ENCODE measurements at regions not wholly inside any gene's neighbourhood (a gene's known extent, or its start where the extent isn't known, plus 50 kb on each side); places are given as distances from the start of the nearest gene placed in this dataset.
"Not testable (repeated sequence)": the region's sequence is repeated elsewhere in the genome, so short reads cannot be mapped to it uniquely, and the experiment has no call there.

GRCh38 chr6:27136978-27137814 is 110.3 kb upstream of the PRSS16 start:
- no peak for DNase-seq (ENCODE audit: low spot score)

- no peak for DNase-seq (ENCODE audit: low spot score)
These were observed 109.1 kb upstream of the PRSS16 start for GRCh38 chr6:27138406-27138805.

GRCh38 chr6:27138837-27139755 is 108.4 kb upstream of the PRSS16 start:
- peak; percentile 45 for DNase-seq (ENCODE audit: low spot score)

- no peak for DNase-seq (ENCODE audit: low spot score)
These were observed 107.5 kb upstream of the PRSS16 start for GRCh38 chr6:27139756-27140579.

GRCh38 chr6:27140999-27141528 is 106.4 kb upstream of the PRSS16 start:
- no peak for DNase-seq (ENCODE audit: low spot score)

GRCh38 chr6:27141529-27142015 is 105.9 kb upstream of the PRSS16 start:
- DNase-seq (ENCODE audit: low spot score) = no peak

GRCh38 chr6:27143020-27143388 is 104.5 kb upstream of the PRSS16 start:
- DNase-seq (ENCODE audit: low spot score) = not testable (repeated sequence)

- DNase-seq (ENCODE audit: low spot score) = no peak
These were observed 104.0 kb upstream of the PRSS16 start for GRCh38 chr6:27143474-27144026.

- DNase-seq (ENCODE audit: low spot score) = no peak
These were observed 102.8 kb upstream of the PRSS16 start for GRCh38 chr6:27144740-27145079.

GRCh38 chr6:27145731-27146455 is 101.6 kb upstream of the PRSS16 start:
- DNase-seq (ENCODE audit: low spot score) = peak; percentile 81

GRCh38 chr6:27146456-27146705 is 101.1 kb upstream of the PRSS16 start:
- DNase-seq (ENCODE audit: low spot score) = not testable (repeated sequence)

- peak; percentile 99 for DNase-seq (ENCODE audit: low spot score)
These were observed 100.6 kb upstream of the PRSS16 start for GRCh38 chr6:27146706-27147505.

- no peak for DNase-seq (ENCODE audit: low spot score)
These were observed 99.1 kb upstream of the PRSS16 start for GRCh38 chr6:27148404-27148795.

GRCh38 chr6:27149150-27149549 is 98.4 kb upstream of the PRSS16 start:
- DNase-seq (ENCODE audit: low spot score) = no peak

- no peak for DNase-seq (ENCODE audit: low spot score)
These were observed 92.8 kb upstream of the PRSS16 start for GRCh38 chr6:27154696-27155095.

- no peak for DNase-seq (ENCODE audit: low spot score)
These were observed 90.5 kb upstream of the PRSS16 start for GRCh38 chr6:27156874-27157458.

- peak; percentile 84 for DNase-seq (ENCODE audit: low spot score)
These were observed 89.8 kb upstream of the PRSS16 start for GRCh38 chr6:27157459-27158315.

GRCh38 chr6:27158316-27158643 is 89.2 kb upstream of the PRSS16 start:
- no peak for DNase-seq (ENCODE audit: low spot score)

GRCh38 chr6:27159725-27160124 is 87.8 kb upstream of the PRSS16 start:
- no peak for DNase-seq (ENCODE audit: low spot score)

All from kidney tubule cell (primary cell).